ENCODE measurements at regions not wholly inside any gene's neighbourhood (a gene's known extent, or its start where the extent isn't known, plus 50 kb on each side); places are given as distances from the start of the nearest gene placed in this dataset.

DNA sequence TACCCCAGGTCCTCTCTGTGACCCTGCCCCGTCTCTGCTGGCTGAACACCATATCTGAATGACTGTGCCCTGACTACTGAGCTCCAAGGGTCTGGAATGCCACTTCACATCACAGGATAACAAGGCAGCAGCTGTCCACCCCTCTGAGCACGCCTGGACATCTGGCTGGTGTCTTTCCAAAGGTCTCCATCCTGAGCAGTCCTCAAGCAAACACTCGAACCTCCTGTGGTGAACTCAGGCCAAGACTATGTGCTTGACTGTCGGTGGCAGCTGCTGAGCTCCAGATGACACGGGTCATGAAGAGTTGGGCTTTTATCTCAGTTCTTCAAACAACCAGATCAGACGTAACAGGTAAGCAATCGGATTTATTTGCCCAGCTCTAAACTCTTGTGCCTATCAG lies 117.2 kb upstream of the BCL2L14 start:
- Mint-ChIP-seq H3K36me3 (ENCODE audit: insufficient read depth, unreplicated experiment) (no peaks in the 10 kb centered on the region), H3K4me1 (ENCODE audit: insufficient read depth, unreplicated experiment) (peaks cover under 1% of the 10 kb centered on the region), H3K4me3 (ENCODE audit: unreplicated experiment) (no peak overlapping the region), H3K27me3 (ENCODE audit: insufficient read depth, unreplicated experiment) (peaks cover 48% of the 10 kb centered on the region), H3K27ac (ENCODE audit: low read depth, unreplicated experiment) (no peak overlapping the region), H3K9me3 (ENCODE audit: unreplicated experiment) (no peaks in the 10 kb centered on the region)
- POLR2A ChIA-PET = no interaction called here
- no peak for DNase-seq (ENCODE audit: unreplicated experiment)
- intact Hi-C loops (cut with micrococcal nuclease) = no loop called here
- CTCF ChIA-PET = no interaction called here
- TF ChIP-seq, protein P1, sequence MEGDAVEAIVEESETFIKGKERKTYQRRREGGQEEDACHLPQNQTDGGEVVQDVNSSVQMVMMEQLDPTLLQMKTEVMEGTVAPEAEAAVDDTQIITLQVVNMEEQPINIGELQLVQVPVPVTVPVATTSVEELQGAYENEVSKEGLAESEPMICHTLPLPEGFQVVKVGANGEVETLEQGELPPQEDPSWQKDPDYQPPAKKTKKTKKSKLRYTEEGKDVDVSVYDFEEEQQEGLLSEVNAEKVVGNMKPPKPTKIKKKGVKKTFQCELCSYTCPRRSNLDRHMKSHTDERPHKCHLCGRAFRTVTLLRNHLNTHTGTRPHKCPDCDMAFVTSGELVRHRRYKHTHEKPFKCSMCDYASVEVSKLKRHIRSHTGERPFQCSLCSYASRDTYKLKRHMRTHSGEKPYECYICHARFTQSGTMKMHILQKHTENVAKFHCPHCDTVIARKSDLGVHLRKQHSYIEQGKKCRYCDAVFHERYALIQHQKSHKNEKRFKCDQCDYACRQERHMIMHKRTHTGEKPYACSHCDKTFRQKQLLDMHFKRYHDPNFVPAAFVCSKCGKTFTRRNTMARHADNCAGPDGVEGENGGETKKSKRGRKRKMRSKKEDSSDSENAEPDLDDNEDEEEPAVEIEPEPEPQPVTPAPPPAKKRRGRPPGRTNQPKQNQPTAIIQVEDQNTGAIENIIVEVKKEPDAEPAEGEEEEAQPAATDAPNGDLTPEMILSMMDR (IDR thresholded peaks at IDR 0.05; ENCODE audit: unreplicated experiment) = no peak
- no TSS peak for BruUV-seq (replicated peaks)

DNA sequence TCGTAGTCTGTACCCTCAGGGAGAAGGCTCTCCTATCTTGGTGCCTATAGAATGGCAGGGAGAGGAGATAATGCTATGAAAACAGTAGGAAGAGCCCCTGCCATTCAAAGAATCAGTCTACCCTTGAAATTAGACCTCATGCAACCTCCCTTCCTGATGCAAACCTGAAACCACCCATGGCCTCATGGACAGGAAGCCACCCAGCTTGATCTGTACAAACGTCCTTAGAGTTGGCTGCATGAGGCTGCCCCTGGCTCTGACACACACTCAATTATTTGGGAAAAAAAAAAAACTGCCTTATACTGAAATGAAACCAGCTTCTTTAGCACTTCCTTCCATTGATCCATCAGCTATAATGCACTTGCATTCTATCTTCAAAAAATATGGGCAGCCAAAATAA lies 116.6 kb upstream of the BCL2L14 start:
- Mint-ChIP-seq H3K4me1 (ENCODE audit: insufficient read depth, unreplicated experiment) (peaks cover 6% of the 10 kb centered on the region), H3K27me3 (ENCODE audit: insufficient read depth, unreplicated experiment) (peaks cover 42% of the 10 kb centered on the region), H3K9me3 (ENCODE audit: unreplicated experiment) (no peaks in the 10 kb centered on the region), H3K27ac (ENCODE audit: low read depth, unreplicated experiment) (no peak overlapping the region), H3K36me3 (ENCODE audit: insufficient read depth, unreplicated experiment) (no peaks in the 10 kb centered on the region), H3K4me3 (ENCODE audit: unreplicated experiment) (no peak overlapping the region)
- ChIA-PET POLR2A (no interaction called here), CTCF (interaction anchor here (0.6 to 0.7 kb wide), 2 partner anchors 77 to 884 kb away, joined by 4 to 5 read pairs; no protein-coding TSS in a partner anchor)
- TF ChIP-seq, protein P1 (IDR thresholded peaks at IDR 0.05; ENCODE audit: unreplicated experiment) = no peak
- intact Hi-C loops (cut with micrococcal nuclease) = no loop called here
- DNase-seq (ENCODE audit: unreplicated experiment) = no peak
- BruUV-seq (replicated peaks) = no TSS peak

DNA sequence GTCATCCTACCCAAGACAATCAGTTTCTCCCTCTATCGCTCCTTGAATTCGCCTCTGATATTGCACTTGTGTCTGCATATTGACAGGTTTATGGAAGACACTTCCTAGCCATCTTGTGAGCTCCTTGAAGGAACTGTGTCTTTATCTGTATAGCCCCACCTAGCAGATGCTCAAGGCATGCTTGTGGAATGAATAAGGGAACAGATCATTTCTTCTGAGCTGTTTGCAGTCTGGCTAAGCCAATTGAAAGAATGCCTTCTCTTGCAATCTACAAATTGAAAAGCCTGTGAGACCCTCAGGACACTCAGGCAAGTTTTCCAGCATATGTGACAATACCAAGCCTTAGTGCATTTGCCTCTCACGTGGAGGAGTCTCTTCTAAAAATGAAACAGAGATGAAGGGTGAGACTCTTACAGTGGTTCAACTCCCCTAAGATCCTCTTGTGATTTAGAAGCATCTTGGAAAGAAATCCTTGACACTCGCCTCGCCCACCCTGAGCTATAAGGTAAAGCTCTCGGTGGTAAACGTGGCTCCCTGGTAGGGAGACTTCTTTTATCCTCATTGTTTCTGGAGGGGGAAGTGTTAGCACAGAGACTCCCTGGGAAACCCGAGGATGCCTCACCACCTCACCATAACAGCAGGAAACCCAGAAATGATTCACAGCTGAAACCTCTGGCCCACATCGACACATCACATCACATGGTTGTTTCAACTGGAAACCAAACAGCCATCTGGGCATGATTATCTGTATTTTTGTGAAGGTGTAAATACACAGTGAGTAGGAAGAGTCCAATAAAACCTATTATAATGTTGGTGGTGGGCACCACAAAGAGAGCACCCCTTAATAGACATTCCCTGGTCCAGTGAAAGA lies 112.3 kb upstream of the BCL2L14 start:
- H3K27ac Mint-ChIP-seq (ENCODE audit: low read depth, unreplicated experiment) = no peak overlapping the region
- POLR2A ChIA-PET = no interaction called here
- DNase-seq (ENCODE audit: unreplicated experiment) = peak; percentile 55
- H3K36me3 Mint-ChIP-seq (ENCODE audit: insufficient read depth, unreplicated experiment) = no peaks in the 10 kb centered on the region
- no TSS peak for BruUV-seq (replicated peaks)
- H3K4me1 Mint-ChIP-seq (ENCODE audit: insufficient read depth, unreplicated experiment) = peaks cover 6% of the 10 kb centered on the region
- no peaks in the 10 kb centered on the region for H3K9me3 Mint-ChIP-seq (ENCODE audit: unreplicated experiment)
- TF ChIP-seq, protein P1 (IDR thresholded peaks at IDR 0.05; ENCODE audit: unreplicated experiment) = no peak
- intact Hi-C loops (cut with micrococcal nuclease) = no loop called here
- peaks cover 34% of the 10 kb centered on the region for H3K27me3 Mint-ChIP-seq (ENCODE audit: insufficient read depth, unreplicated experiment)
- H3K4me3 Mint-ChIP-seq (ENCODE audit: unreplicated experiment) = no peak overlapping the region
- CTCF ChIA-PET = interaction anchor here (0.6 to 1.1 kb wide), 2 partner anchors 42 to 320 kb away, joined by 3 to 5 read pairs; no protein-coding TSS in a partner anchor

DNA sequence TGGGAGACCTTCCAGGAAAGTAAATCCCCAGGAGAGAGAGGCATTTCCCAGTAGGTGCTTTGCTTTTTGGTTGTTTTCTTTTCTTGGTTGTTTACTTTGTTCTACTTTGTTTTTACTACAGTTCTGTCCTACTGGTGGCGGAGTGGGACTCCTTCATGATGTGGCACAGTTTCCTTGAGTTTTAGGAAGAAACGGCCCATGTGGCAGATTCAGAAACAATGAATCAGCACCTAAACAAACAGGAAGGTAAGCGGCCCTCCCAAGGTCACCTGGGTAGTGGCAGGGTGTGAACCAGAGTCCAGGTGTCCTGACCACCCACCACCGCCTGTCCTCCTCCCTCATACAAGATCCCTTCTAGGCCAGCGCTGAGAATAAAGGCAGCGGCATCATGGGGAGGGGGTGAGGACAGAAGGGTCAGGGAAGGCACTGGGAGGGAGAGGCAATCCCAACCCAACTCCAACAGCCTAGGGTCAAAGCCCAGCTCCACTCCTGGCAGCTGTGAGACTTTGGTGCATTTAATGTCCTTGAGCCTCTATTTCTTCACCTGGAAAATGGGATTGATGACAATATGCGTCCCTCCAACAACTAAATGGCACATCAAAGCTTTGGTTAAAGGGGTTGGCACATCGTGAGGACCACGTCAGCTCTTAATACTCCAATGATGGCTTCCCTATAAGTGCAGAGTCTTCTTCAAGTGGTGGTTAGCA lies 111.5 kb upstream of the BCL2L14 start:
- Mint-ChIP-seq H3K4me3 (ENCODE audit: unreplicated experiment) (no peak overlapping the region), H3K27me3 (ENCODE audit: insufficient read depth, unreplicated experiment) (peaks cover 27% of the 10 kb centered on the region), H3K9me3 (ENCODE audit: unreplicated experiment) (no peaks in the 10 kb centered on the region), H3K4me1 (ENCODE audit: insufficient read depth, unreplicated experiment) (peaks cover 6% of the 10 kb centered on the region), H3K27ac (ENCODE audit: low read depth, unreplicated experiment) (no peak overlapping the region), H3K36me3 (ENCODE audit: insufficient read depth, unreplicated experiment) (no peaks in the 10 kb centered on the region)
- intact Hi-C loops (cut with micrococcal nuclease) = no loop called here
- TF ChIP-seq, protein P1 (IDR thresholded peaks at IDR 0.05; ENCODE audit: unreplicated experiment) = no peak
- DNase-seq (ENCODE audit: unreplicated experiment) = no peak
- ChIA-PET POLR2A (no interaction called here), CTCF (interaction anchor here (0.7 to 1.1 kb wide), 2 partner anchors 42 to 80 kb away, joined by 4 to 5 read pairs; no protein-coding TSS in a partner anchor)
- BruUV-seq (replicated peaks) = no TSS peak
